Heart right ventricle (tissue), 16 donors: ENCODE measurements at regions not wholly inside any gene's neighbourhood (a gene's known extent, or its start where the extent isn't known, plus 50 kb on each side); places are given as distances from the start of the nearest gene placed in this dataset.

Experiments used
- ATAC-seq, 8 donors: fragments of 200-7000 bp; cut with Tn5 transposase; one replicate each; pipeline ENCODE4 v1.9.1; 2020; ENCODE audit warnings: mild to moderate bottlenecking in 8 of 8, moderate library complexity in 8 of 8, moderate number of reproducible peaks in 1 of 8
- DNase-seq, 2 donors: peaks; one replicate each; pipeline ENCODE4 v3.0.0-alpha.2; 2020
- H3K27ac ChIP-seq, 10 donors: fragments of 200-600 bp; sonication (generic) in 2 of 10; one replicate each; pipeline versions ENCODE4 v1.5.0 to v1.8.0; 2020 to 2022; ENCODE audit warnings: mild to moderate bottlenecking in 3 of 10
- H3K27me3 ChIP-seq, 7 donors: fragments of 200-600 bp; one replicate each; pipeline ENCODE4 v1.8.0; 2021 to 2022; ENCODE audit warnings: mild to moderate bottlenecking in 2 of 7
- H3K36me3 ChIP-seq, 9 donors: fragments of 200-600 bp; sonication (generic) in 1 of 9; one replicate each; pipeline versions ENCODE4 v1.5.0 to v1.8.0; 2020 to 2022; ENCODE audit warnings: mild to moderate bottlenecking in 2 of 9
- H3K4me1 ChIP-seq, 9 donors: fragments of 200-600 bp; sonication (generic) in 1 of 9; one replicate each; pipeline versions ENCODE4 v1.5.0 to v1.8.0; 2020 to 2022; ENCODE audit warnings: mild to moderate bottlenecking in 4 of 9
- H3K4me3 ChIP-seq, 10 donors: fragments of 200-600 bp; sonication (generic) in 2 of 10; one replicate each; pipeline versions ENCODE4 v1.5.0 to v1.8.0; 2020 to 2022; ENCODE audit warnings: mild to moderate bottlenecking in 7 of 10, moderate library complexity in 2 of 10
- H3K9me3 ChIP-seq, 11 donors: fragments of 200-600 bp in 10 of 11; sonication (generic) in 2 of 11; one replicate each; pipeline versions ENCODE4 v1.5.0 to v1.8.0; 2013 to 2022; ENCODE audit warnings: mild to moderate bottlenecking in 2 of 11, control low read depth in 1 of 11, moderate library complexity in 1 of 11
- CTCF ChIP-seq, 9 donors: fragments of 200-600 bp; sonication (generic) in 2 of 9; IDR thresholded peaks; one replicate each; pipeline versions ENCODE4 v1.5.0 to v1.8.0; 2021 to 2022; ENCODE audit warnings: antibody characterized with exemption in 9 of 9, mild to moderate bottlenecking in 5 of 9, moderate library complexity in 1 of 9
- WGBS, 2 donors: extraction: QIAGEN DNeasy Blood & Tissue Kit; methylation state at CpG; one replicate each; pipeline ENCODE4 v1.1.7; 2013; ENCODE audit warnings: inconsistent platforms in 1 of 2; 5-methylcytosine and 5-hydroxymethylcytosine counted together
- intact Hi-C, 10 donors: fragments of 100-400 bp; cut with DNase I; formaldehyde crosslinking; loops; one replicate each; pipeline versions ENCODE4 v1.11.1 to v1.14.2; 2022
- donor health status: Arrhythmogenic right ventricular cardiomyopathy.
- donor health status: ischemic (EF 13 %, LVEDD 7.1; RV severe dilation, severe dysfunction).
- donor health status: healthy with polysubstance abuse.
- donor health status: DM: no; HTN: yes; CAD: no.
- donor health status: DM: no; HTN: no; CAD: no.
- donor health status: ischemic (EF 25% LVEDD 6.9; RV normal size, moderate dysfunction).
- donor health status: ischemic (EF 25% LVEDD 5.7; RV mildly dilated, moderate dysfunction).
- donor health status: healthy.
- donor health status: DM: yes; HTN: yes; CAD: no.
- donor health status: Ischemic cardiomyopathy.
- donor health status: ischemic (EF 35%, LVEDD 5.7; RV mildly dilated, moderate dysfunction).
- donor health status: nonischemic (EF 11% LVEDD 7.7; RV severe dilation, severe dysfunction).
- donor health status: DM: yes; HTN: yes; CAD: no.
- donor health status: PGD.
- donor health status: ischemic (EF 29% LVEDD 5.4; RV normal size, mild dysfunction).
- donor health status: nonischemic (EF 23%, LVEDD 6.1; RV moderate dilation, normal function).

- Histone ChIP-seq H3K9me3 (peaks cover 0 to 3% (median 0%) of the 10 kb centered on the region in 11 donors), H3K36me3 (no peaks in the 10 kb centered on the region), H3K27ac (no peak overlapping the region), H3K4me1 (no peaks in the 10 kb centered on the region), H3K27me3 (no peaks in the 10 kb centered on the region), H3K4me3 (no peak overlapping the region)
- intact Hi-C loops, result no loop called here
- TF ChIP-seq CTCF (IDR thresholded peaks at IDR 0.05), result no peak
- ATAC-seq, result no peak
- no peak for DNase-seq
- 69 to 86% methylated on average over 4 of the region's 4 CpGs for WGBS, 2 donors
Observed at GRCh38 chr9:80875947-80876346, 813.4 kb downstream of the TLE1 start.

- H3K4me1 ChIP-seq, result no peaks in the 10 kb centered on the region
- no peaks in the 10 kb centered on the region for H3K27me3 ChIP-seq
- peaks cover 0 to 3% (median 0%) of the 10 kb centered on the region in 11 donors for H3K9me3 ChIP-seq
- DNase-seq (no peak), ATAC-seq (no peak)
- no peak overlapping the region for H3K4me3 ChIP-seq
- intact Hi-C loops, result no loop called here
- no peak for TF ChIP-seq CTCF (IDR thresholded peaks at IDR 0.05)
- no peaks in the 10 kb centered on the region for H3K36me3 ChIP-seq
- H3K27ac ChIP-seq, result no peak overlapping the region
- WGBS, 2 donors, result 20 to 36% methylated on average over 1 of the region's 1 CpG
Observed at GRCh38 chr9:80874276-80874675, 815.1 kb downstream of the TLE1 start.

GRCh38 chr9:80873861-80874260 lies 815.5 kb downstream of the TLE1 start:
- WGBS, 2 donors, result 61 to 63% methylated on average over 2 of the region's 2 CpGs
- Histone ChIP-seq H3K36me3 (no peaks in the 10 kb centered on the region), H3K27ac (no peak overlapping the region), H3K27me3 (no peaks in the 10 kb centered on the region), H3K9me3 (peaks cover 0 to 3% (median 0%) of the 10 kb centered on the region in 11 donors), H3K4me1 (no peaks in the 10 kb centered on the region), H3K4me3 (no peak overlapping the region)
- intact Hi-C loops, result no loop called here
- TF ChIP-seq CTCF (IDR thresholded peaks at IDR 0.05), result no peak
- DNase-seq (no peak), ATAC-seq (no peak)

- DNase-seq, result no peak
- H3K4me3 ChIP-seq, result no peak overlapping the region
- no peak for ATAC-seq
Observed at GRCh38 chr9:80871596-80871995, 817.8 kb downstream of the TLE1 start.

More at GRCh38 chr9:80871596-80871995, 817.8 kb downstream of the TLE1 start:
- no peak for TF ChIP-seq CTCF (IDR thresholded peaks at IDR 0.05)
- no peaks in the 10 kb centered on the region for H3K36me3 ChIP-seq
- H3K4me1 ChIP-seq, result no peaks in the 10 kb centered on the region
- no peak overlapping the region for H3K27ac ChIP-seq
- peaks cover 0 to 24% (median 5%) of the 10 kb centered on the region in 11 donors for H3K9me3 ChIP-seq
- intact Hi-C loops, result no loop called here
- H3K27me3 ChIP-seq, result no peaks in the 10 kb centered on the region
